NCI-H2196 treated with DMSO at 0.1 percent for 48 hours (cell line): ENCODE measurements at regions not wholly inside any gene's neighbourhood (a gene's known extent, or its start where the extent isn't known, plus 50 kb on each side); places are given as distances from the start of the nearest gene placed in this dataset.

Source experiments
- DNase-seq: peaks from one replicate; lab custom pipeline; 2025; ENCODE audit not compliant: unreplicated experiment; lab: John Stamatoyannopoulos, UW

DNA sequence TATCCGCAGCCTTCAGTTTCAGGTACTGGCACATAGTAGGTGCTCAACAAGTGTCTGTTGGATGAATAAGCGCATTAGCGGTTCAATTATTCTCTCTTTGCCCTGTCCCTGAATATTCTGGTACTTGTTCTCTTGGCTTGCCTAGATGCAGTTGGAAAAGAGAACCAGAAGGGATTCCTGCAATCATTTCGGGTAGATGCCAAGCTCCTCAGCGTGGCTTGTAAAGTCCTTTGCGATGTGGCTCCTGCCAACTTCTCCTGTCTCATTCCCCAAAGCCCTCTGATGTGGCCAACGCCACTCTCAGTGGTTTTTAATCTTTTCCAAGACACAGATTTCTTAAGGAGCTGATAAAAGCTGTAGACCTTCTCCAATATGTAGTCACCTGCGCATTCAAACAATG lies 230.3 kb downstream of the SUDS3 start:
- no peak for DNase-seq

DNA sequence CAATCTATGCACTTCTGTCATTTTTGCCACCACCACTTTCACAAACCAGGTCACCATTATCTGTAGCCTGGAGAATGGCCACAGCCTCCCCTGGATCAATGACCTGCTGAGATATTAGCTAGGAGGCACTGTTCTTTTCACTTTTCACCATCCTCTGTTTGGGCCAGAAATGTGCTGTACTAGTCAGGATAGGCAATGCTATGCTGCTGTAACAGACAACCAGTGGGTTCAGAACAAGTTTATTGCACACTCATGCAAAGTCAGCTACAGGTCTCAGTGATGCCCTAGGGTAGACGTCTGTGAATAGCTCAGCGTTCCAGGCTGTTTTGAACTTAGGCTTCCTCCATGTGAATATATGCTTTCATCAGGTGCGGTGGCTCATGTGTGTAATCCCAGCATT lies 231.5 kb downstream of the SUDS3 start:
- DNase-seq: no peak

DNA sequence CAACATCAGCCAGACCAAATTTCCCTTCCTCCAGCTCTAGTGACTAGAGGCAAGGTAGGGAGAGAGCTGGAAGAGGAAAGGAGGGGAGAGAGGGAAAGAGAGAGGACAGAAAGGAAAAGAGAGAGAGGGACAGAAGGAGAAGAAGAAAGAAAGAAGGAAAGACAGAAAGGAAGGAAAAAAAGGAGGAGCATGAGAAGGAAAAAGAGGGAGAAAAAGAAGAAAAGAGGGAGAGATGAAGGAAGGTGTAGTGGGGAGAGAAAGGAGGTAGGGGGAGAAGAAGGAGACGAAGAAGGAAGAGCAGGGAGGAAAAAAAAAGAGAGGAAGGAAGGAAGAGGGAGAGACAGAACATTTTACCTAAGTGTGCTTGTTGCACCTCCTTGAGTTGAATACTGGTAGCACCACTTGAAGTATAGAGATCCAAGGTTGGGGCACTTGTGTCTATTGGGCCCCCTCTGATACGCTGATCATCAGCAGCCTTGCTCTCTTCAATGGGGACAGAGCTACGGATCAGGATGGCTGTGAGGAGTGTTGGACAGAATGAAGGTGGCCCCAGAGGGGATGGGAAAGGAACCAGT lies 232.5 kb downstream of the SUDS3 start:
- DNase-seq: no peak

DNA sequence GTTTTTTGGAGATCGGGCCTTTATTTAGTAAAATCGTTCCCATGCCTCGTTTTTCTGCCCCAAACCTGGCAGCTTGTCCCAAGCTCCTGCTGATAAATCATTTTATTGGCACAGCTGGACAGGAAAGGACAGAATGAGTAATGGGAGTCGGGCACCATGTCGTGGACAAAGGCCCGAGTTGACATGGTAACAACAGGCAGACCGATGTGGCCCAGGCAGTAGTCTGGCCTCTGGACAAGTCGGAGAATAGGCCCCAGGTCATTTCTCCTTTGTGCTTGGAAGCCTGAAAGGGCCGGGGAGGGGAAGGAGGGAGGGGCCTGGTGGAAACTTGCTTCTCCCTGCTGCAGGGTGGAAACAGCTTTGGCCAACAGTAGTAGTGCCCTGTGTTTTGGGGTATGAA lies 234.9 kb downstream of the SUDS3 start:
- no peak for DNase-seq

DNA sequence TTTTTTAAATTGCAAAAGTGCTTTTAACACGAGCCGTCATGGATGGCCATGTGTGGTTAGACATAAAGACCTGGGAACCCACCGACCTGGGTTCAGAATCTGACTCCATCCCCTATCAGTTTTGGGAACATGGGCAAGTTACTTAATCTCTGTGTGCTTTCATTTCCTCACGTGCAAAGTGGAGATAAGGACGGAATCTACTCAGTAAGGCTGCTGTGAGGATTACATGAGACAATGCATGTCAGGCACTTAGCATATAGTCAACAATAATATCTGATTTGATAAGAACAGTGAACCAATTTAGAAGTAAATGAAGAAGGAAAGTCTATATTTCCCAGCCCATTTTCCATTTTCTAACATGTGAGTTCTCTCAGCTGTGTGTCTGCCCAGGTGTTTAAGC lies 235.4 kb downstream of the SUDS3 start:
- DNase-seq: no peak

DNA sequence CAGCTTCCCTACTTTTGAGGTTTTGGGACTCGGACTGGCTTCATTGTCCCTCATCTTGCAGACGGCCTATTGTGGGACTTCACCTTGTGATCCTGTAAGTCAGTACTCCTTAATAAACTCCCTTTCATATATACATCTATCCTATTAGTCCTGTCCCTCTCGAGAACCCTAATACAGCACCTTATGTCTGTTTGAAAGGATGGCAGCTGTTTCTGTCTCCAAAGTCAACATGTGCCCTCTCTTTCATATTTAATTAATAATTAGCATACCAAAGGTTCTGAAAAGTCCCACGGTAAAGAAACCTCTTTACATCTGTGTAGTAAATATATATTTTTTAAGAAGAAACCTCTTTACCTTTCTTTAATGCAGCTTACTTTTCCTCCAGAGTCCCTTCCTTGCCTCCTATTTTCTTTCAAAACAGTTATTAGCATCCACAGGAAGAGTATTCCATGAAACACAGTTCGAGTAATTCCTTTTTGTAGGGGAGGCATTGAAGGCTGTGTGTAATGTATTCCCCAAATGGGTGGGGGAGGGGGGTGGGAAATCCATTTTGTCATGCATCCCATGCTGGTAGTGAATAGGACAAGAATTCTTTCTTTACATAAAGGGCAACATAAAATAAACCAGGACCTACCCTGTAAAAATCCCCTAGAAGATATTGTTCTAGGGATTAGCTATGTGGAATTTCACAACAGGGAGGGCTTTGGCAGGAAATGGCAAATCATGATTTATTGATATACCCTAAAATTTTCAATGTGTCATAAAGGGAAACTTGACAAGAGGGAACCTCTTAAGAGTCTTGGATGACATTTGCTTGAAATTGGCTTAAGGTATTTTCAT lies 241.5 kb downstream of the SUDS3 start:
- DNase-seq: no peak

DNA sequence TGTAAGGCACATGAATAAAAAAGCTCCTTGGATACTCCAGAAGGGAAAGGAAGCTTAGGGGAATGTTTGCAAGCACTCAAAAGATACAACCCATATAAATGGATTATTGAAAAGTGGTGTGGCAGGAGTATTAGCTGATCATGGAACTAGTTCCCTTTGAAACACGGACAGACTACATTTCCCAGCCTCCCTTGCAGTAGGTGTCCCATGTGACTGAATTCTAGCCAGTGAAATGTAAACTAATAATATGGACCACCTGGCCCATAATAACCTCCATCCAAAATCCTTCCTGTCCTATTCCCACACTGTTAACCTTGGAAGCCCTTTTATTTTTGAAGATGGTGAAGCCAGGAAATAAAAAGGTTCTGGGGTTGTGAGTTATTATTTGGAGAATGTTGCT lies 242.3 kb downstream of the SUDS3 start:
- DNase-seq: no peak

DNA sequence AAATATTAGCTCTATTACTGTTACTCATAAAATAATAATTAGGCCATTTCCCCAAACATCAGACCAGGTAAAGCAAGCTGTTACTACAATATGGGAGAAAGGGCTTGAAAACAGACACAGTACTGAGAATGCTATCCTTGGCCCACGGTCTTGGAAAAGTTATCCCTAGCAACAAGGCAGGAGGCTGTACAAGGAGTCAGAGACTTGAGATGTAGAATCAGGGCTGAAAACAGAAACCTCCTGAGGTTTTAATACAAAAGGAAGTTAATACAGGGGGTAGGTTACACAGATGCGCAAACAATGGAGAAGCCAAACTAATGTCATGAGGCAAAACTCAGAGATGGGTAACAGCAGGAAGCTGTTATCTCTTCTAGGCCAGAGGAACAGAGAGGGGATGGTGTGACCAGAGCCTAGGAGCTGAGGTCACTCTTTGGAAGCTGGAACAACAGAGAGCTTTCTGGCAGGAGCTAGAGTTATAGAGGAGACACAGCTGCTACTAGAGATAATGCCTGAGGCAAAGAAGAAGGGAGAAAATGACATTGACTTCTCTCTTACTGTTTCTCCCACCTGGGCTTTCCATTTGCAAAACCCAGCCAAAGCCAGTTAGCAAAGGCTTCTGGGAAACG lies 248.8 kb downstream of the SUDS3 start:
- no peak for DNase-seq

DNA sequence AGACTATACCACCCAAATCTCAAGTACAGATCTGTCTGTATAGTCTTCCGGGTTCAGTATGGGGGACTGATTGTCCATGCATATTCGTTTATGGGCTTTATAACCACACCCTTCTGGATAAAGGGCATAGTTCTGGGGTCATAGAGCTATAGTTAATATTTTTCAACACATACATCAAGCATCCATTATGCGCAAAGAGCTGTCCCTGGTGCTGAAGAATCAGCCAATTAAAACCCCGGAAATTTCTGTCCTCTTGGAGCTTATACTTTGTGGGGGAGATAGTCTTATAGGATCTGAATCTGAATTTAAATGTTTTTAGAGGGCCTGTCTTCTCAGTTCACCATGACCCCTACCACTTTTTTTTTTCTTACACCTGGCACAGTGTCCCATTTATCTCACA lies 256.7 kb downstream of the SUDS3 start:
- no peak for DNase-seq

DNA sequence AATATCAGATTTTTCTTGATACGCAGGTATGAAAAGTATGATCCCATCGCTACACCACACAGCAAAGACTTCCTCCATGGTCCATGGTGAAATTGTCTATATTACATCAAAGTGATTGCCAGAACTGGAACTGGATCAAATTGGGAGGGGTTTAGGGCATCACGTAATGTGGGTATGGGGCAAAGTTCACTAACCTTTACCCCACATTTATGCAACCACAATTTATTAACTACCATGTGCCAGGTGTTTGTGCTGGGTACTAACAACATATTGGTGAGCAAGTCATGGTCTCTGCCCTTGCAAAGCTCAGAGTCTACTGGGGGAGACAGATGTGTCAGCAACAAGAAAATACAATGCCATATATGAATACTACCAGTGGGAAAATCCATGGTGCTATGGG lies 258.9 kb downstream of the SUDS3 start:
- DNase-seq: no peak

DNA sequence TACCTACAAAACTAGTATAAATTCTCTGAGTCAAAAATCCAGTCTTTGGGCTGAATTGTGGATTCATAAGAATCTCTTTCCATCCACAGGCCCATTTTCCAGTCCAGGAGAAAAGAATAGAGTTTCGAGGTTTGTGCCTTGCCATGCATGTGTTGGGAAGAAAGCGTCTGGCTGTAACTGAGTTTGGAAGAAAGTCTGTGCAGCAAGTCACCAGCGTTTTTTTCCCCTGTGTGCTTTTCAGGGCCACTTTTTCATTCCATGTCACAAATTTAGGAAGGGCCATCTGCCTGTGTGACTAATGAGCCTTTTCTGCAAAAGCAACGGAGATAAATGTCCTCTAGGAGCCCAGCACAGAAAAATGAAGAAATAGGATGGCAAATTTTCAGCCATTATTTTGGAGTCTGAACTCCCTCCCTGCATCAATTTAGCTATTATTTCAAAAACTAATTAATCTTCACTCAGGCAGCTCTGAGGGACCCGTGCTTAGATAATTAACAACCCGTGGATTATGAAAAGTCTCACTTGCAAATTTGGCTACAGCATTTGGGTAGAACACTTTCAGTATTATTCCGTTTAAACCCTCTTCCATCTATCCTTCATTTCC lies 261.5 kb downstream of the SUDS3 start:
- DNase-seq: no peak

DNA sequence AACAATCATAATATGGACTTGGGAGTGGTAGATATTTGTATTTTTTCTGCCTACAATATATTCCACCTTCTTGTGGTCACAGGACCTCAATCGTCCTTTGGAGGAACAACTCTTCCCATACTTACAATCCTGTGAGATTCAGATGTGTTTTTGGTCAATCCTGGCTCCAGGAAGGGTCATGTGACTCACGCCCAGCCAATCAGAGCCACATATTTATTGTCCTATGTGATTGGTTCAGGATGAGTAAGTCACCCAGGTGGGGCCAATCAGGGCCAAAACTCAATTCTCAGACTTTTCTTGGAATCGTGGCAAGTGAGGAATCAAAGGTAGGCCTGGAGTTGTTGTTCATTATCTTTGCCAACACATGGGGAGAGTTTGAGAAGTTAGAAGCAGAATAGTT lies 264.9 kb downstream of the SUDS3 start:
- DNase-seq: no peak

DNA sequence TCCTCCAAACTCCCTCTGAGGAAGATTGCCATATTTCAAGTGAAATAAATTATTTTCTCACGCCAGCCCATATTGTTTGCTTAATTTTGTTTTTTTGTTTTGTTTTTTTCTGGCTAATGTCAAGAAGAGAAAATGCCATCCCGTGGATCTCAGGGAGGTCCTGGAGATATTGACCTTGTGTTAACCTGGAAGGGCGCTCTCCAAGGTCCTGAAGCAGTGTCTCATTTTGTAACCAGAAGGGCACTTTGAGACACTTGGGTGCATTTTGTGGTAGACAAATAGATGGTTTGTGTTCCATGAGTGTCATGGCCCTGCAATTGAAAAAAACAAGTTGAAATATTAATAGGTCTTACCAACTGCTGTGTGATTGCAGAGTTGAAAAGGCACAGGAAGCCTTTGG lies 268.9 kb downstream of the SUDS3 start:
- DNase-seq: no peak

DNA sequence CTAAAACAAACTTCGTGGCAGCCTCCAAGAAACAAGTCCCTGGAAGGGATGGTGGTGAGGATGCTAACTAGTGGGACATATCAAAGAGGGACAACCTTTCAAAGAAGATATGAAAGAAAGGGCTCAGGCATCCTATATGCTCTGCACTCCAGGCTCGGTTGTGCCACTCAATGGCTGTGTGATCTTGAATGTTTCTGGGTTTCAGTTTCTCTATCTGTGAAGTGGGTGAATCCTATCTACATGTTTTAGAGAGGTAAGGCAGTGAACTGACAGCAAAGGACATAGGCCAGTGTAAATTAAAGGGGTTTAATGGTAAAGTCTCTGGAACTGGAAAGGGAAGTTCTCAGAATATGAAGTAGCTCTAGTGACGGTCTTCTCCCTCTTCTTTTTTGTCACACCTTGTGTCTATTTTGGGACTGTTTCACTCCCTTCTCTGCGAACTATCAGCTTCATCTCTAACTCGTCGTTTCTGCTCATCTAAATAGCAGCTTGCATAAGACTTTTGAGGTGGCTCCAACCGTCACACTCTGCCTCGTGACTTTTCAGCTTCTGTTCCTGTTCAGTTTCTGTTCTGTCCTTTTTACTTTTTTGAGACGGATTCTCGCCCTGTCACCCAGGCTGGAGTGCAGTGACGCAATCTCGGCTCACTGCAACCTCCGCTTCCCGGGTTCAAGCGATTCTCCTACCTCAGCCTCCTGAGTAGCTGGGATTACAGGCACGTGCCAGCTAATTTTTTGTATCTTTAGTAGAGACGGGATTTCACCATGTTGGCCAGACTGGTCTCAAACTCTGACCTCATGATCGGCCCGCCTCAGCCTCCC lies 273.6 kb downstream of the SUDS3 start:
- DNase-seq: no peak

DNA sequence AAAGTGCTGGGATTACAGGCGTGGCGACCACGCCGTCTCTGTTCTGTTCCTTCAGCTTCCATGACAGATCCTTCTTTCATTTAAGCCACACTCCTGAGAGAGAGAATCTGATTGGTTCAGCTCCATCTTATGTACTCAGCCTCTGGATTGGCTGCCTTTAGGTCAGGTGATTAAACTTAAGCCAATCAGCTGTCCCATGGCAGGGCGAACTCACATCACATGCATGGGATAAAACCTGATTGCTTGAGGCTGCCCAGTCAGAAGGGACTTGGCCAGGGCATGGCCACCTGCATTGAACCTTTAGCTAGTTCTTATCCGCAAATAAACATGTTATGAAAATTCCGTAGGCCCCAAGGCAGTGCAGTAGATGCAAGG lies 274.2 kb downstream of the SUDS3 start:
- no peak for DNase-seq

DNA sequence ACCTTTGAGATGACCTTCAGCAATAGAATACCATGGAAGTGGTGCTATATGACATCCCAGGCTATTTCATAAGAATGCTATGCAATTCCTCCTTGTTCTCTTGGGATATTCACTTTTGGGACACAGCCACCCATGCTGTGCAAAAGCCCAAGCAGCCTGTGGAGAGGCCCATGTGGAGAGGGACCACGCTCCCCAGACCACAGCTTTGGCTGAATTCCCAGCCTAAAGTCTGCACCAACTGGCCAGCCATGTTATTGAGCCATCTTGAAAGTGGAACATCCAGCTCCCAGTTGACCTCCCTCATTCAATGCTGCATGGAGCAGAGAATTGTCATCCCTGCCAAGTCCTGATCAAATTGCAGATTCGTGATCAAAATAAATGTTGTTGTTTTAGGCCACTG lies 275.1 kb downstream of the SUDS3 start:
- DNase-seq: no peak

DNA sequence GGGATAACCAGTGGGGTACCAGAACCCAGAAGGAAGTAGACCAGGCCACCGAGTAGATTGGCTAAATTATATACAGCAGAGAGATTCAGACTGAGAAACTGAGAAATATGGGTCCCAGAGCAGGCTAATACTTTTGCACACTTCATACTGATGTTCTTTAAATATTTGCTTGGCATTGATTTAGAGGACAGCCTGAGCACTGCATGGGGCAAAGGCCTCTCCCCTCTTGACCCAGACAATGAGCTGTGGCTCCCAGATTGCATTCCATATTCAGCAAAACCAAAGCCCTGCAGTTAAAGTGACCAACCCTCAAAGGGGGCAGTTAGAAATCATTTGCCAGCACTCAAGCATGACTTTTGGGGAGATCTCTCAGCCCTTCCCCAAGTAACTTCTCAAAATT lies 279.2 kb downstream of the SUDS3 start:
- DNase-seq: no peak

DNA sequence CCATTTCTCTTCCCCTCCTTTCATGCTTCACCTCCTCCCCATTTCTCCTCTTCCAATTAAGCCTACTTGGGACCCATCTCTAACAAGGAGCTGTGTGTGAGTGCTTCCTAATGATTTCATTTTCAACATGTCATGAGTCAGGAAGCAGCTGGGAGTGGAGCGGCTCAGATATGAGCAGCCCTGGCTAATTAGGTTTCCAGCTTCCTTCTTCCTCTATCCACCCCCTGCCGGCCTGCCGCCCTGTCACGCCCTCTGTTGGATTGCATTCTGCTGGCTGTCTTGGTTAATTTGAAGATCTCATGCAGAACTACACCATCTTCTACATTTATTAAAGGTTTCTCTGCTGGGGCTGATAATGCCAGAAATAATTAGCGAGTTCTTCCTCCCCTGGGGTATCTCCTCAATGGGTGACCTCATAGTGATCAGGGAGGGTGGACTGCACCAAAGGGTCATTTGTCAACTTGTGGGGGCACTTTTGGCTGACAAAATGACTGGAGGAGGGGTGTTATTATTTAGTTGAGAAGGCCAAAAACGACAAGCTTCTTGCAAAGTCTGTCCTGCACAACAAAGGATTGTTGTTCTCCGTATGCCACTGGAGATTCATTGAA lies 300.9 kb upstream of the SRRM4 start:
- no peak for DNase-seq

DNA sequence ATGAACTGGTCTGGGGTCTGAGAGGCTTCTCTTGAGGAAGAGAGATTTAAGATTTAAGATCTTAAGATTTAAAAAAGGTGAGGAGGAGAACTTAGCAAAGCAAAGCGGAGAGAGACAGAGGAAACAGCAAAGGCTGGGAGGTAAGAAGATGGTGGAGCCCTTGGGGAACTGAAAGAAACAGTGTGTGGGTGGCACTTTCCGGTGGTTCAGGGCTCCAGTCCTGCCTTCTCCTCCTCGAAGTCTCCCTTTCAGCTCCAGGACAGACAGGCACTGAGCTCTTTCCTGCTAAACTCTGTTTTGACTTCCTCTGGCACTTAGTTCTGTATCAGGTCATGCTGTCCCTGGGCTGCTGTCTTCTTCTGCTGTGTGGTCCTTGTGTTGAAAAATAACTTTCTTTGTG lies 298.7 kb upstream of the SRRM4 start:
- no peak for DNase-seq

DNA sequence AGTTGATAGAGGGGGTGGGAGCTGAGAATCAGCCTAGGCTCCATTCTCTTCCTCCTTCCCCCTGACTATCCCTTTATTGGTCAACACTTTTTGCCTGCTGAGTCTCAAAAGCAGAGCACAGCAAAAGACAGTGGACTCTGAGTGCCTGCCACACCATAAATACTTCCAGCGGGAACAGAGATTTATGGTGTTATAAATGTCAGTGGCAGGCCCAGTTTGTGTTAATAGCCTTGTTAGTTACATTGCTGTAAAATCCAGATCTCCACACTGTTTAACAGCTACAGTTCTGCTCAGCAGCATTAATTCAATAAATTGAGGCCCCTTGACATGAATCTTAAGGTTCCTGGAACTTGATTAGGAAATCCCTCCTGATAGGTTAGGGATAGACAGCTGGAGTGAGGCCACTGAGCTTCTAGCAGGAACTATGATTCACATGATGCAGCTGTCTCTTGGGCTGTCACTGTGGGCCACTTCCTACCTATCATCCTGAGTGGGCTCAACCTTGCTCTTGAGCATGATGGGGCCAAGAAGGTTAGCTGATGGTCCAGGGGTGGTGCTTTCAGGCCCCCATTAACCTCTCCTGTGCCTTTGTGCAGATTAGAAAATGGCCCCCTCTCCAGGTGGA lies 295.2 kb upstream of the SRRM4 start:
- no peak for DNase-seq
